ENCODE measurements at regions not wholly inside any gene's neighbourhood (a gene's known extent, or its start where the extent isn't known, plus 50 kb on each side); places are given as distances from the start of the nearest gene placed in this dataset.

GRCh38 chr12:94707892-94708291, 57.5 kb upstream of the TMCC3 start:
- no peak for DNase-seq

- DNase-seq, result no peak
These were observed 56.7 kb upstream of the TMCC3 start for GRCh38 chr12:94707036-94707435.

DNA sequence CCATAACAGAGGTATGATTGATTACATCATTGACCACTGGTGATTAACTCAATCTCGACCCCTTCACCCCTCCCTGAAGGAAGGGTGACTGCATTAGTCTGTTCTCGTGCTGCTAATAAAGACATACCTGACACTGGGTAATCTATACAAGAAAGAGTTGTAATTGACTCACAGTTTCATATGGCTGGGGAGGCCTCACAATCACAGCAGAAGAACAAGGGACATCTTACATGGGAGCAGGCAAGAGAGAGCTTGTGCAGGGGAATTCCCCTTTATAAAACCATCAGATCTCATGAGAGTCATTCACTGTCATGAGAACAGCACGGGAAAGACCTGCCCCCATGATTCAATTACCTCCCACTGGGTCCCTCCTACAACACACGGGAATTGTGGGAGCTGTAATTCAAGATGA, 55.9 kb upstream of the TMCC3 start:
- DNase-seq, result no peak

DNA sequence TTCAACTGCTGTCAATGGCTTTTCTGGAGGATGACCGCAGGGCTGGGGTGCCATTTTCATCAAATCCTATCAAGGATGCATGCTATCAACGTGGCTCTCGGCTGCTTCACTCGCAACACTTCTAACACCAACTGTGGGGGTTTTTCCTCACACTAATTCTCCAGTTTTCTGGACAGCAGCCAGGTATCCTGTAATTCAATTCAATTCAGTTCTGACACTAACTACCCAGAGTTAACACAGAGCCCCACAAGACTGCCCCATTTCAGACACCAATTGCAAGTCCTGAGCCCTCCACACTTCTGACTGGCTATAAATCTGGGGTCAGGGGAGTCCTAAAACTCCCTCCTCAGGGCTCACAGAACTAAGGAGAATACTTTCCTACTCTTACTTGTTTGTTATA, 55.3 kb upstream of the TMCC3 start:
- no peak for DNase-seq

GRCh38 chr12:94704452-94705306, 54.3 kb upstream of the TMCC3 start:
- no peak for DNase-seq

GRCh38 chr12:94702696-94703095, 52.3 kb upstream of the TMCC3 start:
- no peak for DNase-seq

DNA sequence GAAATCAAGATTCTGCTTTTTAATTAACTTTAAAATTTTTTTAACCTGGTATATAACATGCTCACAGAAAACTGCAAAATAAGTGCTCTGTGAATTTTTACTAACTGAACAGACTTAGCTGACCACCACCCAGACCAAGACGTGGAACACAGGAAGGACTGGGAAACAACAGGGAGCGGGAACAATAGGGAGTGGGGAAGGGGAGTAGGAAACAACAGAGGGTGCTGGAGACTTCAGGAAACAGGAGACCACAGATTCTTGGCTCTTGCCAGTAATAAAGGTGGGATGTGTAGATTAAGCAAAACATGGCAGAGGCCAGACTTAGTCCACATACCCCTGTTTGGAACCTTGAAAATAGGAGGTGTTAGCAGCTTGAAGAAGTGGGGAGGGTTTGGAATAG, 51.4 kb upstream of the TMCC3 start:
- DNase-seq, result no peak

- no peak for DNase-seq
These were observed 50.3 kb upstream of the TMCC3 start for GRCh38 chr12:94700662-94701061.

All from activated CD4-positive, alpha-beta T cell treated with anti-CD3 and anti-CD28 coated beads, Interleukin-2, amount 50 U/mL, for 48 hours (primary cell).